ENCODE measurements at regions not wholly inside any gene's neighbourhood (a gene's known extent, or its start where the extent isn't known, plus 50 kb on each side); places are given as distances from the start of the nearest gene placed in this dataset.

DNA sequence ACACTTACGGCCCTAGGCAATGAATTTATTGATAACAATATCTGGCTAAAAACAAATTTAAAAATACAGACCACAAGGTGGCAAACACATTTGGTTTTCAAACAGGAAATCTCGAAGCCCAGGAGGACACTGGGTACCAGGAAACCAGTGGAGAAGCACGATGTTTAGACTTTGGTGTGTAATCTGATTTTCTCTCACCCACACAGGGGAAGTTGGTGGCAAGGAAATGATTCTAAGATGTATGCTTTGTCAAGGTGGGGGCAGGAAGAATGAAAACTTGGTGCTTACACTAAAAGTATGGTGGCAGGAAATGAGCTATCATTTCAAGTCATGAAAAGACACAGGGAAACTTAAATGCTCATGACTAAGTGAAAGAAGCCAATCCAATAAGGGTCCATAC is 113.2 kb upstream of the ANKRD1 start:
- Histone ChIP-seq H3K4me3 (no peak overlapping the region), H3K4me1 (peaks cover 0 to 12% (median 3%) of the 10 kb centered on the region in 3 donors), H3K27ac (no peak overlapping the region), H3K27me3 (no peaks in the 10 kb centered on the region), H3K36me3 (no peaks in the 10 kb centered on the region), H3K9me3 (no peaks in the 10 kb centered on the region)
- WGBS, 2 donors (ENCODE audit: low coverage in 1 of 2) = 75 to 80% methylated on average over 3 of the region's 3 CpGs
- ATAC-seq = no peak
- TF ChIP-seq POLR2AphosphoS5 (IDR thresholded peaks at IDR 0.05) (no peak), POLR2A (IDR thresholded peaks at IDR 0.05) (no peak), EP300 (IDR thresholded peaks at IDR 0.05) (no peak)
- TF ChIP-seq, protein P1, sequence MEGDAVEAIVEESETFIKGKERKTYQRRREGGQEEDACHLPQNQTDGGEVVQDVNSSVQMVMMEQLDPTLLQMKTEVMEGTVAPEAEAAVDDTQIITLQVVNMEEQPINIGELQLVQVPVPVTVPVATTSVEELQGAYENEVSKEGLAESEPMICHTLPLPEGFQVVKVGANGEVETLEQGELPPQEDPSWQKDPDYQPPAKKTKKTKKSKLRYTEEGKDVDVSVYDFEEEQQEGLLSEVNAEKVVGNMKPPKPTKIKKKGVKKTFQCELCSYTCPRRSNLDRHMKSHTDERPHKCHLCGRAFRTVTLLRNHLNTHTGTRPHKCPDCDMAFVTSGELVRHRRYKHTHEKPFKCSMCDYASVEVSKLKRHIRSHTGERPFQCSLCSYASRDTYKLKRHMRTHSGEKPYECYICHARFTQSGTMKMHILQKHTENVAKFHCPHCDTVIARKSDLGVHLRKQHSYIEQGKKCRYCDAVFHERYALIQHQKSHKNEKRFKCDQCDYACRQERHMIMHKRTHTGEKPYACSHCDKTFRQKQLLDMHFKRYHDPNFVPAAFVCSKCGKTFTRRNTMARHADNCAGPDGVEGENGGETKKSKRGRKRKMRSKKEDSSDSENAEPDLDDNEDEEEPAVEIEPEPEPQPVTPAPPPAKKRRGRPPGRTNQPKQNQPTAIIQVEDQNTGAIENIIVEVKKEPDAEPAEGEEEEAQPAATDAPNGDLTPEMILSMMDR (IDR thresholded peaks at IDR 0.05) = no peak

DNA sequence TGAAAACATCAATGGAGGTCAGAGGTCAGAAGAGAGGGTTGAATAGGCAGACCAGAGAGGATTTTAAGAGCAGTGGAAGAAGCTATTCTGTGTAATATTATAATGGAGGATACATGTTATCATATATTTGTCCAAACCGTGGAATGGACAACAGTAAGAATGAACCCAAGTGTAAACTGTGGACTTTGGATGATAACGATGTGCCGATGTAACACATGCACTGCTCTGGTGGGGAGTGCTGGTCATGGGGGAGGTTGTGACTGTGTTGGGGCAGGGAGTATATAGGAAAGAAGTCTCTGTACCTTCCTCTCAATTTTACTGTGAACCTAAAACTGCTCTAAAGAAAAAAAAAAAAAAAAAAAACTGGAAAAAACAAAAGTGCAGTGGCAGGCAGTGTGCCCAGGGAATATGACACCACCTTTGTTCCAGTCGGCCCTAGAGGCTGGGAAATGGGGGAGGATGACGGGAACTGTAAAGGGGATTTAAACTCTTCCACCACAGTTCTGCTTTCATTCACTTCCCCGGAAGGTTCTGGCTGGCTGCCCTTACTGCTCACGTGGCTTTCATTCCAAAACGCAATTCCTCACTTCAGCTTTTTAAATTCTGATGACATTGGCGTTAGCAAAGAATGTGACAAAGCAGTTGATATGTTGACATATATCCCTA is 113.7 kb upstream of the ANKRD1 start:
- 12 to 31% methylated on average over 8 to 9 of the region's 9 CpGs for WGBS, 2 donors (ENCODE audit: low coverage in 1 of 2)
- no peak overlapping the region for H3K27ac ChIP-seq
- H3K4me1 ChIP-seq = peaks cover 0 to 12% (median 3%) of the 10 kb centered on the region in 3 donors
- peak; percentile 66 for ATAC-seq
- no peaks in the 10 kb centered on the region for H3K27me3 ChIP-seq
- H3K4me3 ChIP-seq = no peak overlapping the region
- no peaks in the 10 kb centered on the region for H3K36me3 ChIP-seq
- H3K9me3 ChIP-seq = no peaks in the 10 kb centered on the region
- TF ChIP-seq, protein P1 (IDR thresholded peaks at IDR 0.05) = no peak
- TF ChIP-seq POLR2AphosphoS5 (IDR thresholded peaks at IDR 0.05) = peak; percentile 70

DNA sequence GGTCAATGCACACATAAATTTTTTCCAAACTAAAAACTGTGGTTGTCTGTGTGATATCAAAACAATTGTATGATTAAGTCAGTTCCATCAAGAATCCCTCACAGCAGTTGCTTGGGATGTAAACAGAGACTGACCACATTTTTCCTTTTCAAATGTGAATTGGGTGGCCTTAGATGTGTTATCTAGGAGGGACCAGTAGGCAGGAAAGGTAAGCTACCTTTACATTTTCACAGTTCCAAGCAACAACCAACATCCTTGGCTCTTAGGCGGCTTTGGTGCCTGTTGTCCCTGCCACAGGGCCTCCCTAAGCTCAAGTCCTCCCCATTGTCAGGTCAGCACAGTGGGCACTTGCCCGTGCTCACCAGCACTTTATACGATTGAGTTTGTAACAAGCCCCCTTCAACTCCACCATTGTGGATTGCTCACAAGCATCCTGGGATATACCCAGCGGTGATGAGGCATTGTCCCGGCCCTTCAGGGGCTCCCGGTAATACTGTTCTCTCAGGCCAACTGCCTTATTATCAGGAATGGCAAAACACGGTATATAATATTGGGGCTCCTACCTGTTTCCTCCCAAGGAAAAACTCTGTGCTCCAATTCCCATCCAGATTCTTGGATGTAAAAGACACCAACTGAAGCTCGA is 114.9 kb upstream of the ANKRD1 start:
- TF ChIP-seq, protein P1 (IDR thresholded peaks at IDR 0.05) = no peak
- TF ChIP-seq POLR2AphosphoS5 (IDR thresholded peaks at IDR 0.05) (no peak), POLR2A (IDR thresholded peaks at IDR 0.05) (no peak), EP300 (IDR thresholded peaks at IDR 0.05) (no peak)
- Histone ChIP-seq H3K27ac (no peak overlapping the region), H3K36me3 (no peaks in the 10 kb centered on the region), H3K27me3 (no peaks in the 10 kb centered on the region), H3K4me1 (peaks cover 0 to 12% (median 3%) of the 10 kb centered on the region in 3 donors), H3K4me3 (no peak overlapping the region), H3K9me3 (no peaks in the 10 kb centered on the region)
- no peak for ATAC-seq
- WGBS, 2 donors (ENCODE audit: low coverage in 1 of 2) = 90 to 94% methylated on average over 2 to 3 of the region's 8 CpGs

DNA sequence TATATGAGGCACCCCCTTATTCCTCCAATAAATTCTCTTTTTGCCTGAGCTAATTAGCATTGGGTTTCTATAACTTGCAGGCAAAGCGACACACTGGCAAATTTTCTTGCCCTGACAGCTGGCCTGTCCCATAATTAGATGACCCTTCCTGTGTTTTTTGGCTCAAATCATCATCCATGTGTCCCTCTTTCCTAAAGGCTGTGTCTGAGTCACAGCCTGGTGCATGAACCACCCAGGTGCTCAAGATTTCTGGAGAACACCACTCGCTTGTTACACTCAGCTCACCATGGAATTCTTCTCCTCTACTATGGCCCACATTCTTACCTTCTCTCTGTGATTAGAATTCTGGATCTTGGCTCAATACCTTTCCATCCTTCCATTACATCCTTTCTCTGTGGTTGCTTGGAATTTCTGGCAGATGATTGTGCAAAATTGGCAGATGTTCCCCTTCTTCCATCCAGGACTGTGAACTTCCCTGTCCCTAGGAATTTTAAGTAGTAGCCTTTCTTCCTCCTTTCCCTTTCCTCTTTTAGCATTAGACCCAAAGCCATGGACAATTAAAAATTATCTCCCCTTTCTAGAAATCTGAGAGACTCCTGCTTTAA is 116.0 kb upstream of the ANKRD1 start:
- WGBS, 2 donors (ENCODE audit: low coverage in 1 of 2) = 87 to 100% methylated on average over 1 to 2 of the region's 2 CpGs
- peaks cover 0 to 12% (median 3%) of the 10 kb centered on the region in 3 donors for H3K4me1 ChIP-seq
- no peak for ATAC-seq
- no peaks in the 10 kb centered on the region for H3K9me3 ChIP-seq
- H3K27me3 ChIP-seq = no peaks in the 10 kb centered on the region
- H3K4me3 ChIP-seq = no peak overlapping the region
- no peaks in the 10 kb centered on the region for H3K36me3 ChIP-seq
- TF ChIP-seq, protein P1 (IDR thresholded peaks at IDR 0.05) = no peak
- TF ChIP-seq POLR2A (IDR thresholded peaks at IDR 0.05) (no peak), POLR2AphosphoS5 (IDR thresholded peaks at IDR 0.05) (no peak), EP300 (IDR thresholded peaks at IDR 0.05) (no peak)
- H3K27ac ChIP-seq = no peak overlapping the region
